Stimulated activated CD8-positive, alpha-beta memory T cell treated with anti-CD3 and anti-CD28 coated beads, Interleukin-7, amount 100 ng/mL, for 48 hours (primary cell): ENCODE measurements at regions not wholly inside any gene's neighbourhood (a gene's known extent, or its start where the extent isn't known, plus 50 kb on each side); places are given as distances from the start of the nearest gene placed in this dataset.

Experiments used
- DNase-seq, 2 donors: peaks; one replicate each; pipeline ENCODE4 v3.0.0-alpha.2; 2020; ENCODE audit warnings: low read depth in 1 of 2; ENCODE audit errors: extremely low read depth in 1 of 2

DNA sequence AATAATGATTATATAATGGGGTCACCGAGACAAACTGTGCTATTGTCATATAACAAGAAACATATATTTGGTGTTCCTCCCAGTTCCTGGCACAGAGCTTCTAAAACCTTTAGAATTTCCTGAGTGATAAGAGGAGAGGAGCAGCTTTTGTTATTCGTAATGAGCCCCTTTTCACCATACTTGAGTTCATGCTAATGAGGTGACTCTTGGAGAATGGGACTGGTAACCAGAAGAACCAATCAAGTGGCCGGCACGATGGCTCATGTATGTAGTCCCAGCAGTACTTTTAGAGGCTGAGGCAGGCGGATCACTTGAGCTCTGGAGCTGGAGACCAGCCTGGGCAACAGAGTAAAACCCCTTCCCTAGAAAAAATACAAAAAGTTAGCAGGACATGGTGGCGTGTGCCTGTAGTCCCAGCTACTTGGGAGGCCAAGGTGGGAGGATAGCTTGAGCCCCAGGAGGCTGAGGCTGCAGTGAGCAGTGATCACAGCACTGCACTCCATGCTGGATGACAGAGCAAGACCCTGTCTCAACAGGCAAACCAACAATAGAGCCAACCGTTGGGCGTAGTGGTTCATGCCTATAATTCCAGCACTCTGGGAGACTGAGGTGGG, 62.7 kb upstream of the FTH1 start:
- no peak for DNase-seq

DNA sequence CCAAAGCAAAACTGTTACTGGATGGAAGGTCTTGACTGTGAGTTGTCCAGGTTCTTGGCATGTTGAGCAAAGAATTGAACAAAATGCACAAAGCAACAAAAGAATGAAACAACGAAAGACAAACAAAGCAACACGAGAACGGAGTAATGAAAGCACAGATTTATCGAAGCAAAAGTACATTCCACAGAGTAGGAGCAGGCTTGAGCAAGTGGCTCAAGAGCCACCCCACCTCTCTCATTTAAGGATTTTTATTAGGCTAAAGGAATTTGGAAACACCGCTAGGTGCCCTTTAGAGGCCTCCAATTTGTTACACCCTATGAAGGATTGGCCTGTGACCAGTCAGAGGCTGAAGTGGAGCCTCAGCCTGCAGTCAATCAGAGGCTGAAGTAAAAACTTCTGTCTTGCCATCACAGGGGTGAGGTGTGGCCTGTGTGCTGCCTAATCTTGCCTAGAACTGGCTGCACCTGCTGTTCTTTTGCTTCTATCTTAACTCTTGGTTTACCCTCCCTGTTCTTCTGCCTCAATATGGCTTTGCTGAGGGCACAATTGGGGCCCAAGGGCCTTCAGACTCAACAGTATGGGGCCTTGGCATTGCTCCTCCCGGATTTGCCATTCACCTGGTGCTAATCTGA, 59.4 kb upstream of the FTH1 start:
- DNase-seq, result no peak

GRCh38 chr11:62025487-62026105, 58.2 kb upstream of the FTH1 start:
- DNase-seq, result peak; percentile 13 to 56

GRCh38 chr11:62024936-62025486, 57.6 kb upstream of the FTH1 start:
- no peak for DNase-seq

DNA sequence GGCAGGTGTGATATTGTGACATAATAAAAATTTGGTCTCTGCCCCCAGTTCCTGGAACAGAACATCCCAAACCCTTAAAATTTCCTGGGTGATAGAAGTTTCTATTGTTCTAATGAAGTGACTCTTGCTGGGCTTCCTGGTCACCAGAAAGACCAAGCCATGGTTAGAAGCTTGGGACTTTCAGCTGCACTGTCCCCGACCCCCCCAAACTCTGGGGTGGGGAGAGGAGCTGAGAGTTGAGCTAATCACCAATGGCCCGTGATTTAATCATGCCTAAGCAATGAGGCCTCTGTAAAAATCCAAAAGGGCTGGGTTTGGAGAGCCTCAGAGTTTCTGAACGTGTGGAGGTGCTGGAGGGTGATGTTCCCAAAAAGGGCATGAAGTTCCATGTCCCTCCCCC, 54.8 kb upstream of the FTH1 start:
- no peak for DNase-seq

GRCh38 chr11:62020661-62021060, 53.2 kb upstream of the FTH1 start:
- DNase-seq, result no peak

DNA sequence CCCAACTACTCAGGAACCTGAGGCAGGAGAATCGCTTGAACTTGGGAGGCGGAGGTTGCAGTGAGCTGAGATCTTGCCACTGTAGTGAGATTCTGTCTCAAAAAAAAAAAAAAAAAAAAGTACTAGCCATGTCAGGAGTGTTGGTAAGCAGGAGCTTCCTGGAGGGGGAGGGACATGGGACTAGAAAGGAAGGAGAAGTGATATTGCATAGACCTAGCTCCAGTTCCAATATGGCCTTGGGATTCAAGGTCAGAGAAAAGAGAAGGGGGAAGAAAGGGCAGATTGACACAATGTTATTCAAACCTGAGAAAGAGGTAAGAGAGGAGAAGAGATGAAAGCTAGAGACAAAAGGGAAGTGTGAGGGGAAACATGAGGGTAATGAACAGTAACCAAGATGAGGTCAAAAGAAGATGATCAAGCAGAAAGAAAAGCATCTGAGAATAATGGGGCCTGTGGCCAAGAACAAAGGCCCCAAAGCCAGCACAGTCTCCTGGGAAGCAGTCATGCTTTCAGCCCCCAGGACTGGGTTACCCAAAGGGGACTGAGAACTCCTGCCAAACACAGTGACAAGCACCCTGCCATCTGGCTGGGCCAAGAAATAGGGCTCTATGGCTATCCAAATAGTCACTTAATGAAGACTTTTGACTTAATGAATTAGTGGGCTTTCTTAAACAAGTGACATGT, 51.7 kb upstream of the FTH1 start:
- DNase-seq, result no peak

- no peak for DNase-seq
These were observed 50.6 kb upstream of the FTH1 start for GRCh38 chr11:62017878-62018655.
